ENCODE measurements at regions not wholly inside any gene's neighbourhood (a gene's known extent, or its start where the extent isn't known, plus 50 kb on each side); places are given as distances from the start of the nearest gene placed in this dataset.

DNA sequence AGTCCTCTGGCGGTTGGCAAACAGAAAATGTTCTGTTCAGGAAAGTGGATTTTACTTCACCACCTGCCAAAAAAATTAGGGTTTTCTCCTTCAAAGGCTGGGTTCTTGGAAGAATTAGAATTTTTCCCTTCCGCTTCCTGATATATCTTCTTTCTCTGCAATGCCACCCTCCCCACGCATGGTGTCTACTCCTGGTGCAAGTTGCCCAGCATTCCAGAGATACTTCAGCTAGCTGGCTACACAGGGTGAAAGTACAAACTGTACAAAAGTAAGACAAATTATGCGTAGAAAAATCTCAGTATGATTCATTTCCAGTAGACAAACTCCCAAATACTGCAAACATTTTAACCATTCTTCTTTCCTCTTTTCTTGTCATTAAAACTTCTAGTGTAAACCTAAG is 430.1 kb upstream of the ESRRG start:
- no peak for TF ChIP-seq POLR2A (IDR thresholded peaks at IDR 0.05; ENCODE audit: low read depth, low read length)
- no peak for TF ChIP-seq TAF1 (IDR thresholded peaks at IDR 0.05; ENCODE audit: low read depth, low read length)
- TF ChIP-seq SPI1 (IDR thresholded peaks at IDR 0.05; ENCODE audit: low read depth, low read length): no peak
- no peak for TF ChIP-seq POLR2AphosphoS5 (IDR thresholded peaks at IDR 0.05; ENCODE audit: low read depth, low read length)
- TF ChIP-seq PAX5 (IDR thresholded peaks at IDR 0.05; ENCODE audit: insufficient read depth, low read length, severe bottlenecking): no peak

Data from GM12891 (cell line).